GM21423 (cell line): ENCODE measurements at regions not wholly inside any gene's neighbourhood (a gene's known extent, or its start where the extent isn't known, plus 50 kb on each side); places are given as distances from the start of the nearest gene placed in this dataset.

Source experiments
- ATAC-seq: cut with Tn5 transposase; IDR thresholded peaks from one replicate; pipeline ENCODE4 v1.9.1; 2021; ENCODE audit warnings: mild to moderate bottlenecking, moderate library complexity; ENCODE audit not compliant: unreplicated experiment

- ATAC-seq, result no peak
Observed at GRCh38 chr20:50339466-50339901, 148.9 kb downstream of the CEBPB start.

GRCh38 chr20:50340541-50340940, 149.9 kb downstream of the CEBPB start:
- ATAC-seq, result no peak

- no peak for ATAC-seq
Observed at GRCh38 chr20:50341050-50341449, 150.4 kb downstream of the CEBPB start.

DNA sequence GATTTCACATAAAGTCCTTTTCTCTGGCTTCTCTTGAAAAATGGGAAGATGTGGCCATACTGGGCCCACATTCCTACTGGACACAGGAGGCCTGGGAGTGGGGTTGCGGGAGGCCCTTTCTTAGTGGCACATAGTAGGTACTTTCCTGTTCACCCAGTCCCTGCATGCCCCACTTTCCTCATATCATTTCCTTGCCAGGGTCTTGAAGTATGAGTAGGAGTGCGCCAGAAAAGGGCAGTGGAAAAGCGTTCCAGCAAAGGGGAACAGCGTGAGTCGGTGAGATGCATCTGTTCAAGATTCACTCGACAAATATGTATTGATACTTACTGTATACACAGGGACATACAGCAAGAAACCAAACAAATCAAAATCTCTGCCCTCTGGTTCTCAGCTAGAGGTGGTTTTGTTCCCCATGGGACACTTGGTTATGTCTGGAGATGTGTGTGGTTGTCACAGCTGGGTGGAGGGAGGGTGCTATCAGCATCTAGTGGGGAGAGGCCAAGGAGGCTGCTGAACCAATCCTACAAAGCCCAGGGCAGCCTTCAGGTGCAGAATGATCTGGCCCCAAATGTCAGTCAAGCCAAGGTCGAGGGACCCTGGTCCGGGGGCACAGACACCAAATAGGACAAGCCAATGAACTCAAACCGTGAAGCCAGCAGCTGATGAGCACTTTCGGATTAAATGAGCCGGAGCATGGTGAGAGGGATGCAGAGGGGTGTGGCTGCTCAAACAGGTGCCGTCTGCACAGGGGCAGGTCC, 151.4 kb downstream of the CEBPB start:
- ATAC-seq, result no peak

- no peak for ATAC-seq
Observed at GRCh38 chr20:50342638-50343102, 152.0 kb downstream of the CEBPB start.

DNA sequence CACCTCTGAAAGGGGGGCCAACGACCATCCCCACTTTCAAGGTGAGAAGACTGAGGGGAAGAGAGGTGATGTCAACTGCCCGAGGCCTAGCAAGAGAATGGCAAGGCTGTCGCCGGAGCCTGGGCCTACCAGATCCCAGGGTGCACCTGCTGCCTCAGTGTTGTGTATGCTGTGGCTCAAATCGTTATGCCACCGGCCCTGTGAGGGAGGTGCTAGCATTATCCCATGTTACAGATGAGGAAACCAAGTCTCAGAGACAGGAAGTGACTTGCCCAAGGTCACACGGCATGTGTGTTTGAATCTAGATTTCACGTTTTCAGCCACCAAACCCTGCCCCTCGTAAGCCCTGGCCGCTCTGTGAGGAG, 152.5 kb downstream of the CEBPB start:
- no peak for ATAC-seq

- ATAC-seq, result no peak
Observed at GRCh38 chr20:50343490-50344179, 153.0 kb downstream of the CEBPB start.

DNA sequence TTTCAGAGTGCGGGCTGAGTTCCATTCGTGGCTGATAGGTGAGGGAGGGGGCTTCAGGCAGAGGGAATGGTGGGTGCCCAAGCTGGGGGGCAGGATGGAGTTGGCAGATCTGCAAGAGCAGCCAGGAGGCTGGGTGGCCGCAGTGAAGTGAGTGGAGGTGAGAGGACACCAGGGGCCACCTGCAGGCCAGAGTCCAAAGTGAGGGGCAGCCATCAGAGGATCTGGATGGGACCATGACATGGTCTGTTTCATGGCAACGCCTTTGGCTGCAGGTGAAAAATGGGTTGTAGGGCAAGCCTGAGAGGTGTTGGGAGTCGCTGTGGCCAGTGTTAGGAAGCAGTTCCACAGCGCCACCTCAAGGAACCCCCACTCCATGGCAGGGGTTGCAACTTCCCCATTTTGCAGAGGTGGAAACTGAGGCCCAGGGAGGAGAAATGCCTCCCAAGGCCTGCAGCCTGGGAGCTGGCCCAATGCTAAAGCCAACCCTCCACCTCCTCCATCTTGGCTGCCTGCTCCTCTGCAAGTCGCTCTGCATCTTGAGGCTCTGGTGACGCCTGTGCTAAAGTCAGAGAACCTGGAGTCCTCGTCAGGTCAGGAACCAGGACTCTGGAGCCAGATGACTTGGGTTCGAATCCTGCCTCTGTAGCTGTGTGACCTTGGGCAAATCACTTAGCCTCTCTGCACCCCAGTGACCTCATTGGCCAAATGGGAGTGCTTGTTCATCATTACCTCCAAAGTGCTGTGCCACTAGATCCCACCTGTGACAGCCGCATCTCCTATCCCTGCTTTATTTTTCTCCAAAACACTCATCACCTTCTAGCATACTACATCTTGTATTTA, 153.8 kb downstream of the CEBPB start:
- no peak for ATAC-seq

- no peak for ATAC-seq
Observed at GRCh38 chr20:50345712-50346373, 155.2 kb downstream of the CEBPB start.

GRCh38 chr20:50346374-50347283, 156.0 kb downstream of the CEBPB start:
- ATAC-seq, result no peak

DNA sequence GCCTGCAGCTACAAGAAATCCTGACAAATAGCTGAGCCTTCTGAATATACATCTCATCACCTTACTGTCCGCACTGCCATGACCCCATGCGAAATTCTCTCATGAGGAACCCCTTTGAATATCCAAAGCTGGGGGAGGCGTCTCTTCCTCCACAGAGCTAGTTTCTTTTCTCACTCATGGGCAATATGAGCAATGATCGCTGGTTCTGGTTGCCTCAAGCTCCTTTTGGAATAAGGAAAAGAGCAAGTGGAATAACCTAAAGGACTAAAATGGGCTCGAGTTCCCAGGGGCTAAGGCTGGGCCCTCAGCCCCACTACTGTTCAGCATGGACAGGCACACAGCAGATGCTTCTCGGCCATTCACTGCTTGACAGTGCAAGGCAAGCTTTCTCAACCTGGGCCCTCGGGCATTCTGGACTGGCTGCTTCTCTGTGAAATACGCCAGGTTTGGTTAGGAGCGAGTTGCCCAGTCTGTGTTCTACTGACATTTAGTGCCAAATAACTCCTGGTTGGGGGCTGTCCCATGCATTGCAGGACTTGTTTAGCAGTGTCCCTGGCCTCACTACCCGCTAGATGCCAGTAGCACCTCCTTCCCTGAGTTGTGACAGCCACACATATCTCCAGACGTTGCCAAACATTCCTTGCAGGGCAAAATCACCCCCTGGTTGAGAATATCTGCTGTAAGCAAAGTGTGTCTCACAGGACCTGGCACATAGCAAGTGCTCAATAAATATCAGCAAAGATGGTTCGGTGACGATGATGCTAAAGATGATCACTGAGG, 156.8 kb downstream of the CEBPB start:
- no peak for ATAC-seq

DNA sequence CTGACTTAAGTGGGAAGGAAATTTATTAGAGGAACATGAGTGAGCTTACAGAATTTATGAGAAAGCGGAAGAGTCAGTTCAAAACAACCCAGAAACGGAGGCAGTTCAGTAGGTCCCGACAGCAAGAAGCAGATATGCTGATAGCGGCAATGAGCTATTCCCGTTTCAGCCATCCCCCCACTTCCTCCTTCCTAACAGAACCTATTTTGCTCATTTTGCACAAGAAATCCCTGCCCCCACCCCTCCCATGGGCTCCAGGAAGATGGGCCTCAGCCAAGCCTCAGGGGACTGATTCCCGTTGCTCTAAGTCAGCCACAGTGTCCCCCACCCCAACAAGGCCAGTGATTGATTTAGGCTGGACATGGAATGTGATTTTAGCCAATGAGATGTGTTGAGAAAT, 157.5 kb downstream of the CEBPB start:
- no peak for ATAC-seq

GRCh38 chr20:50350510-50351249, 159.5 kb upstream of the PTPN1 start:
- ATAC-seq, result no peak

DNA sequence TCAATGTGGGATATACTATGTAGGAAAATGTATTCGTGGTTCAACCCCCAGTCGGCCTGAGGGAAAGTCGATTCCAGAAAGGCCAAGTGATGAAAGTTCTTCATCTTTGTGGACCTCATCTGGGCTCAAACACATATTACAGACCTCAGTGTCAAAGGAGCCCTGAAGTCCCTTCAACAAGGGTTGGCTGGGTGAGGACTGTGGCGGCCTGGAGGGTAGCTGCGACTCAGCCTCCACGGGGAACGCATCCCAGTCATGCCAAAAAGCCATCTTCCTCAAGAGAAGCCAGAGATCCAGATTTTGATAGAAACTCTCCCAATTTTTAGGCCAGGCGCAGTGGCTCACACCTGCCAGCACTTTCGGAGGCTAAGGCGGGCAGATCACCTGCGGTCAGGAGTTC, 158.6 kb upstream of the PTPN1 start:
- ATAC-seq, result no peak

GRCh38 chr20:50353289-50353961, 156.8 kb upstream of the PTPN1 start:
- no peak for ATAC-seq

DNA sequence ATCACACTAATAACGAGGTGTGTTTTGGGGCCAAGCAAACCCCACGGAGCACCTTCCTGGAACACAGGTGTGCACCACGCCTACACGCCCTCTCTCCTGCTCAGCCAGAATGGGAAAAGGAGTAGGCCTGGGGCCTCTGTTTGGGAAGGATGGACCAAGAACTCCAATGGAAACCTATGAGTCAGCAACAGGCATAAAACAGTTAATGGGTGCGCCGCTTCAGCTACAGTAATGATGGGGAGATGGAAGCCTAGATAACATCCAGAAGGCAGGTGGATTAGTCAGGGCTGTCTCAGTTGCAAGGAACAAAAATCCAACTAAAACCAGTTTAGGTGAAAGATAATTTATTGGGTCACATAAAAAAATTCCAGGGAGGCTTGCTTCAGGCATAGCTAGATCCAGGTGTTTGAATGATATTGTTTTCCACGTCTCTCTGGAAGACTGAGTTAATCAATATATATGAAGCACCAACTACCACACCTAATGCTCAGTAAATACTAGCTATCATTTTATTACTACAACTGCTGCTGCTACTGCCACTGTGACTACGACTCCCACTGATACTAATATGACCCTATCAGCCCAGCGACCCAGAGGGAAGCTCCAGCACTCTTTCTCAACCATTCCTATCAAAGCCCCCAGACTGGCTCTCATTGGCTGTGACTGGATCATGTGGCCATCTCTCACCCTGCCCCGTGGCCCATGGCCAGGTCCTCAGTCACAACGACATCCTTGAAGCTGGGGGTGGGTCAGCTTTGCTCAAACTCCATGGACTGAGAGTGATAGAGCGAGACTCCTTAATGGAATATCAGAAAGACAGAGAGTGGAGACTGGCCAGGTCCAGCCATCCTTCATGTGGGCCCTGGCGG, 155.2 kb upstream of the PTPN1 start:
- ATAC-seq, result no peak
